Loucy (cell line): ENCODE measurements at regions not wholly inside any gene's neighbourhood (a gene's known extent, or its start where the extent isn't known, plus 50 kb on each side); places are given as distances from the start of the nearest gene placed in this dataset.

ENCODE experiments used
- H2AFZ ChIP-seq: fragments of 200-600 bp; sonication (generic); 2 replicates; pipeline ENCODE4 v1.6.0; 2016; ENCODE audit warnings: antibody characterized with exemption, mild to moderate bottlenecking, low read length, moderate library complexity
- H3F3A ChIP-seq: fragments of 200-600 bp; 2 replicates; pipeline ENCODE4 v1.6.0; 2016; ENCODE audit warnings: antibody characterized with exemption, low read depth, mild to moderate bottlenecking
- H3K27me3 ChIP-seq: fragments of 200-600 bp; sonication (generic); 2 replicates; pipeline ENCODE4 v1.6.1; 2014; ENCODE audit warnings: low read length, mild to moderate bottlenecking; ENCODE audit not compliant: insufficient read depth, poor library complexity, severe bottlenecking
- H3K36me3 ChIP-seq: fragments of 200-600 bp; sonication (generic); 2 replicates; pipeline ENCODE4 v1.6.1; 2016; ENCODE audit warnings: low read length; ENCODE audit not compliant: insufficient read depth
- H3K4me1 ChIP-seq: fragments of 200-600 bp; sonication (generic); 2 replicates; pipeline ENCODE4 v1.5.1; 2014; ENCODE audit warnings: low read length, mild to moderate bottlenecking; ENCODE audit not compliant: insufficient read depth, poor library complexity, severe bottlenecking
- H3K4me2 ChIP-seq: fragments of 200-600 bp; sonication (generic); 2 replicates; pipeline ENCODE4 v1.6.0; 2014; ENCODE audit warnings: antibody characterized with exemption, low read length, low read depth, mild to moderate bottlenecking; ENCODE audit not compliant: poor library complexity, severe bottlenecking
- H3K4me3 ChIP-seq: fragments of 200-600 bp; sonication (generic); 2 replicates; pipeline ENCODE4 v1.5.1; 2014; ENCODE audit warnings: low read length, mild to moderate bottlenecking, mixed read lengths; ENCODE audit not compliant: poor library complexity, severe bottlenecking
- H3K79me2 ChIP-seq: fragments of 200-600 bp; sonication (generic); 2 replicates; pipeline ENCODE4 v1.6.1; 2014; ENCODE audit warnings: low read length; ENCODE audit not compliant: insufficient read depth
- H3K9ac ChIP-seq: fragments of 200-600 bp; sonication (generic); 2 replicates; pipeline ENCODE4 v1.6.0; 2014; ENCODE audit warnings: mild to moderate bottlenecking, low read depth, low read length, moderate library complexity; ENCODE audit not compliant: poor library complexity, severe bottlenecking
- H3K9me2 ChIP-seq: fragments of 200-600 bp; sonication (generic); replicated peaks from 2 replicates; pipeline ENCODE4 v1.6.1; 2016; ENCODE audit warnings: low read depth, low read length, mixed read lengths
- H3K9me3 ChIP-seq: fragments of 200-600 bp; sonication (generic); 2 replicates; pipeline ENCODE4 v1.6.1; 2014; ENCODE audit warnings: mild to moderate bottlenecking, antibody characterized with exemption, low read length, low read depth; ENCODE audit not compliant: insufficient read depth
- H4K20me1 ChIP-seq: fragments of 200-600 bp; sonication (generic); 2 replicates; pipeline ENCODE4 v1.6.0; 2014; ENCODE audit warnings: antibody characterized with exemption, low read length, mild to moderate bottlenecking; ENCODE audit not compliant: insufficient read depth, poor library complexity, severe bottlenecking
- CTCF ChIP-seq: fragments of 200-600 bp; sonication (generic); conservative IDR thresholded peaks from 2 replicates; pipeline ENCODE4 v1.5.1; 2014; ENCODE audit warnings: mild to moderate bottlenecking, antibody characterized with exemption, low read length
- EZH2phosphoT487 ChIP-seq: fragments of 200-600 bp; IDR thresholded peaks from 2 replicates; pipeline ENCODE4 v1.6.1; 2018; ENCODE audit warnings: antibody characterized with exemption, mild to moderate bottlenecking, moderate library complexity, borderline replicate concordance

- Histone ChIP-seq H3K4me3 (no peak overlapping the region), H3K27me3 (no peaks in the 10 kb centered on the region), H4K20me1 (no peaks in the 10 kb centered on the region), H3K9me2 (0 out of 2 replicates have a peak, but pooled peaks cover 5% of the 10 kb centered on the region), H3K9ac (no peak overlapping the region), H2AFZ (no peak overlapping the region), H3K4me1 (no peaks in the 10 kb centered on the region), H3K79me2 (no peaks in the 10 kb centered on the region), H3K4me2 (no peak overlapping the region), H3K9me3 (no peaks in the 10 kb centered on the region), H3F3A (no peaks in the 10 kb centered on the region), H3K36me3 (no peaks in the 10 kb centered on the region)
- TF ChIP-seq CTCF (no peak), EZH2phosphoT487 (no peak)
Observed at GRCh38 chr10:50946991-50947781, 61.8 kb upstream of the A1CF start.

GRCh38 chr10:50951365-50951764 lies 65.9 kb upstream of the A1CF start:
- no peaks in the 10 kb centered on the region for H3K9me2 ChIP-seq
- no peak overlapping the region for H3K9ac ChIP-seq
- H3K36me3 ChIP-seq = no peaks in the 10 kb centered on the region
- H3K9me3 ChIP-seq = no peaks in the 10 kb centered on the region
- H3K27me3 ChIP-seq = no peaks in the 10 kb centered on the region
- TF ChIP-seq CTCF (no peak), EZH2phosphoT487 (no peak)
- no peaks in the 10 kb centered on the region for H3K4me1 ChIP-seq
- no peak overlapping the region for H3K4me3 ChIP-seq
- no peaks in the 10 kb centered on the region for H4K20me1 ChIP-seq
- no peaks in the 10 kb centered on the region for H3K79me2 ChIP-seq
- H2AFZ ChIP-seq = no peak overlapping the region
- H3F3A ChIP-seq = no peaks in the 10 kb centered on the region
- H3K4me2 ChIP-seq = no peak overlapping the region

- no peaks in the 10 kb centered on the region for H3K4me1 ChIP-seq
- no peaks in the 10 kb centered on the region for H4K20me1 ChIP-seq
- H3F3A ChIP-seq = no peaks in the 10 kb centered on the region
- H3K9ac ChIP-seq = no peak overlapping the region
- no peak overlapping the region for H3K4me2 ChIP-seq
- H3K9me3 ChIP-seq = no peaks in the 10 kb centered on the region
- no peak overlapping the region for H2AFZ ChIP-seq
- no peaks in the 10 kb centered on the region for H3K36me3 ChIP-seq
- no peaks in the 10 kb centered on the region for H3K27me3 ChIP-seq
- H3K4me3 ChIP-seq = no peak overlapping the region
- no peaks in the 10 kb centered on the region for H3K9me2 ChIP-seq
- TF ChIP-seq CTCF (no peak), EZH2phosphoT487 (no peak)
- no peaks in the 10 kb centered on the region for H3K79me2 ChIP-seq
Observed at GRCh38 chr10:50961297-50961696, 75.9 kb upstream of the A1CF start.
